Choroid plexus epithelial cell (primary cell): ENCODE measurements at regions not wholly inside any gene's neighbourhood (a gene's known extent, or its start where the extent isn't known, plus 50 kb on each side); places are given as distances from the start of the nearest gene placed in this dataset.

Experiments used
- DNase-seq: peaks from one replicate; pipeline ENCODE4 v3.0.0-alpha.2; 2010; ENCODE audit warnings: low read depth
- H3K4me3 ChIP-seq: 2 replicates; pipeline ENCODE4 v1.5.1; 2011; ENCODE audit warnings: low read depth, mild to moderate bottlenecking, control low read depth, low read length, moderate library complexity
- CTCF ChIP-seq: conservative IDR thresholded peaks from 2 replicates; pipeline ENCODE4 v1.5.1; 2011; ENCODE audit warnings: low read depth, mild to moderate bottlenecking, control low read depth, inconsistent platforms, low read length, moderate library complexity

- no peak for DNase-seq
- TF ChIP-seq CTCF = no peak
- H3K4me3 ChIP-seq = no peak overlapping the region
Observed at GRCh38 chr1:25036117-25036546, 106.1 kb upstream of the RUNX3 start.

- no peak for TF ChIP-seq CTCF
- H3K4me3 ChIP-seq = no peak overlapping the region
- no peak for DNase-seq
Observed at GRCh38 chr1:25035523-25036116, 105.5 kb upstream of the RUNX3 start.

- no peak for TF ChIP-seq CTCF
- H3K4me3 ChIP-seq = no peak overlapping the region
Observed at GRCh38 chr1:25034736-25035522, 104.9 kb upstream of the RUNX3 start.

GRCh38 chr1:25033828-25034705 lies 104.0 kb upstream of the RUNX3 start:
- TF ChIP-seq CTCF = no peak

More at GRCh38 chr1:25034736-25035522, 104.9 kb upstream of the RUNX3 start:
- no peak for DNase-seq

GRCh38 chr1:25033030-25033827 lies 103.2 kb upstream of the RUNX3 start:
- no peak for TF ChIP-seq CTCF
- DNase-seq = no peak

More at GRCh38 chr1:25033828-25034705, 104.0 kb upstream of the RUNX3 start:
- no peak overlapping the region for H3K4me3 ChIP-seq
- no peak for DNase-seq

GRCh38 chr1:25031966-25032667 lies 102.0 kb upstream of the RUNX3 start:
- peak; percentile 78 for DNase-seq
- TF ChIP-seq CTCF = no peak
- no peak overlapping the region for H3K4me3 ChIP-seq

More at GRCh38 chr1:25033030-25033827, 103.2 kb upstream of the RUNX3 start:
- no peak overlapping the region for H3K4me3 ChIP-seq
